ENCODE measurements at regions not wholly inside any gene's neighbourhood (a gene's known extent, or its start where the extent isn't known, plus 50 kb on each side); places are given as distances from the start of the nearest gene placed in this dataset.
"Not testable (repeated sequence)": the region's sequence is repeated elsewhere in the genome, so short reads cannot be mapped to it uniquely, and the experiment has no call there.

DNA sequence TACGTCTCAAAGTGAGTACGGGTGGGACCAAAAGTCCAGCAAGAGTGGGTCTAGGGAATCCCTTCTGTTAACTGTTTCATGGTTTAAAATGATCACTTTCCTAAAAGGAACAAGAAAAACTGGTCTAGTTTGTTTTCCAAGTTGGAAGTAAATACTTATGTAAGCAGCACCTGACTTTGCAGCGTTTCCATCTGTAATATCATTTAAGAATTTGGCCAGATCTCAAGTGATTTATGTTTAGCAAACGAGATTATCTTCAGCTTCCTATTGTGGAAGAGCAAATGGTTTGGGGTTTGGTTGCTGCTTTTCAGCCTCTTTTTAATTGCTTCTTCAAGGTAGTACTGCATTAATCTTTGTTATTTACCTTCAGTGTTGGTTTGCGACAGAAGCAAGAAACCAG, 50.4 kb downstream of the FHIP1A start:
- peak; percentile 5 for DNase-seq

DNA sequence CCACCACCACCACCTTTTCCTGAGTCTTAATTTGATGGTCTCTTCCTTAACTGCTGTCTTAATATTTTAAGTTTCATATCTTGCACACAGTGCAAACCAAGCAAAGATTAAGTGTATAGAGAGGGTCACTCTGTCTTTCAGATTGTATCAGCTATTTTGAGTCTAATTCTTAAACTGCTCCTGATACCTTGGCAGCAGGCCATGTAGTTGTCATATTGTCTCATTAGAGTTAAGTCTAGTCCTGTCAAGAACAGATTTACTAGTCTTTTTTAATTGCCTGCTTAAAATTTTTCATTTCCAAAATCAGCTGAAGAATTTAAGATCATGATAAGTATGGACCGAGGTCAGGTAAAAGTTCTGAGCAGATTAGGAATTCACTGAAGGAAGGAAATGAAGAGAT, 51.5 kb downstream of the FHIP1A start:
- DNase-seq = no peak

GRCh38 chr4:151462554-151462953, 53.6 kb downstream of the FHIP1A start:
- no peak for DNase-seq

DNA sequence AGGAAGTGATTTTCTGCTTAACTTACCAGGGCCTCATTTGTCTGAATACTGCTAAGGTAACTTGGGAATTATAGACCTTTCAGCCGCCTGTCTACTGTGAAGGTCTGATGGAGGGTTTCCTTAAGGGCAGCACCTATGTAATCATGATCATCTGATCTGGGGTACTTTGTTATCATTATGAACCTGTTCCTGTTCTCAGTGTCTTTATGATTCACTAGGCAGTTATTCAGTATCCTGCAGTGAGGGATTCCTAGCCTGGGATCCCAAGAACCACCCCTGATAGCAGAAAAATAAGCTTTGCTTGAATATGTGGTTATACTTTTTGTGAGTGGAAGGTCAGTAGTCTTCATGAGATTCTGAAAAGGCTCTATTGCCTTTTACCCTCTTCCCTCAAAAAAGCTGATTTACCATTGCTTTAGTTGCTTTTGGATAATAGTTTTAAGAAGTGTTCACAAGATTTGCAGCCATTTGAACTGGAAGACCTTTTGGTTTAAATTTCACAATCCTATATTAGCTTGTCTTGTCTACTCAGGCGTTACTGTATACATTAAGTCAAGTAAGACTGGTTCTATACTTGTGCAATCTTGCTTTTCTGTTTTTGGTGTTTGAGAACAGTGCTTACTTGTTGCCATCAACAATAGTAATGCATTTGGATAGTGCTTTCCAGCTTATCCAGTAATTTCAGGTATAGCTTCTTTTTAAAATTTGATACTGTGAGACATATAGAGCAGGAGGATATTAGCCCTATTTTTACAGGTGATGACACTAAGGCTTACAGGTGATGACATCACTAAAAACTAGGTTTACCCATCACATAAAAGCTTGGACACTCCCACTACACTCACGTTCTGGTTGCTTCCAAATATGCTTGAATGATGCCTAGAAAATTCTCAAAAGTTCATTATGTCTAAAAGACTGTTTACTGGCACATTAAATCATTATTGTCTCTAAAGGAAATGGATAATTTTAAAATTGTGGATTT, 60.0 kb downstream of the FHIP1A start:
- DNase-seq = no peak

DNA sequence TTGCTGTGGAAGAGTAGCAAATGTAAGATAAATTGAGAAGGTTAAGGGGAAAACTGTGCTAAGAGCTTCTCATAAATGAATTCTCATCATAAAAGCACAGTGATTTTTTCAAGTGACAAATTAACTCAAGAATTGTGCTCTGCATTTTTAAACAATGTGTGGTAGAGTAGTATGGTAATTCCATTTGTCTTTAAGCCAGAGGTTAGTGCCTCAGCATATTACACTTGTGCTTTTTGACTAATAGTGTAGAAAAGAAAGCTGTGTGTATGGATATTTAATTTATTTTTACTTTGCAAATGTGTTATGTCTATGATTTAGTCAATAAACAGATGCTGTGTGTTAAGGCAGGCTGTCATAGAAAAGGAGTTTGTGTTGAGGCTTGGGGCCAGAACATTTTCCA, 61.0 kb downstream of the FHIP1A start:
- DNase-seq = no peak

GRCh38 chr4:151471728-151472127, 62.8 kb downstream of the FHIP1A start:
- DNase-seq = no peak

DNA sequence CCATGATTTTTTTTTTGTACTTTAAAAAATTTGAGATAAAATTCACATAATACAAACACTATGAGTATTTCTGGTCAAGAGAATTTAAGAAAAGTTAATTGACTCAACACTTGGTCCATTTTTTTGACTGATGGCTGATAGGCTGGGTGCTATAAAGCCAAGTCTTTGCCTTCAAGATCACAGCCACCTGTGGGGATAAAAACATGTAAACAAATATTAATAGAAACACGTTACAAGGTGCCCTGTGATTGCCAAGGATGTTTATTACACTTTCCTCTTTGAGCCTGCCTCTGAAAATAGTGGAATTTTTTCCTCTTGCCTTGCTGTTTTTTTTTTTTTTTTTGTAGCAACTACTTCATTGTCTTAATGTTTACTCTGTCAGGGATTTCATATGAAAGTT, 63.3 kb downstream of the FHIP1A start:
- DNase-seq = no peak

DNA sequence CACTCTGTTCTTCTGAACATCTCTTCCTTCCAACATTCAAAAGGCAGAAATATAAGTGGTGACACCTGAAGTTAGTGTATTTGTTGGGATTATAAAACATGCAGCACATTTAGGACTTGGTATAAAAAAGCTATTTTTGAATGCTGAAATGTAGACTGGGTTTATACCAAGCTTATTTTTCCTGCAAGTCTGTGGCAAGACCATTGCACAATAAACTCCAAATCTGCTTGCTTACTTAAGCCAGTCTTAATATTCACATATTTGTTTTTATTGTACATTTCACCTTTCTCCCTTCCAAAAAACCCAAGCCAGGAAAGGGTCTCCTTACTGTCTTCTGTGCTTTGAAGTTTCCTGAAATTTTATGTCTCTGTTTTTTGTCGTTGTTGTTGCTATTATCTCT, 63.7 kb downstream of the FHIP1A start:
- DNase-seq = no peak

- DNase-seq = no peak
These were observed 64.6 kb downstream of the FHIP1A start for GRCh38 chr4:151473521-151474097.

- DNase-seq = no peak
These were observed 66.2 kb downstream of the FHIP1A start for GRCh38 chr4:151475035-151475714.

- DNase-seq = no peak
These were observed 72.8 kb downstream of the FHIP1A start for GRCh38 chr4:151481813-151482212.

GRCh38 chr4:151484396-151485102, 75.6 kb downstream of the FHIP1A start:
- DNase-seq = no peak

GRCh38 chr4:151485541-151486131, 76.7 kb downstream of the FHIP1A start:
- DNase-seq = no peak

DNA sequence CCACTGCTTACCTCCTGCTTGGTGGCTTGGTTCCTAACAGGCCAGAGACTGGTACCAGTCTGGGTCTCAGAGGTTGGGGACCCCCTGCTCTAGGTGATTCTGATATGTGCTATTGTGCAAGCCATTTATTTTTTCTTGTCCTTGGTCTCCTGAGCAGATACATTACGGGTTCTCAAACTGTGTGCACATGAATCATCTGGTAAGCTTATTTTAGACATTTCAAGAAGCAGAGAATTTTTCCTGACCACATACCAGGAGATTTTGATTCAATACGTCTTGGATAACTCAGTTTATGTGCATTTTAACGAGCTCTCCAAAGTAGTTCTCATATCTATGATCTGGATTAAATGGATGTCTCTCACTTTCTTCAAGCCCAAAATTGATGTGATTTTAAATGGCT, 77.2 kb downstream of the FHIP1A start:
- DNase-seq = no peak

DNA sequence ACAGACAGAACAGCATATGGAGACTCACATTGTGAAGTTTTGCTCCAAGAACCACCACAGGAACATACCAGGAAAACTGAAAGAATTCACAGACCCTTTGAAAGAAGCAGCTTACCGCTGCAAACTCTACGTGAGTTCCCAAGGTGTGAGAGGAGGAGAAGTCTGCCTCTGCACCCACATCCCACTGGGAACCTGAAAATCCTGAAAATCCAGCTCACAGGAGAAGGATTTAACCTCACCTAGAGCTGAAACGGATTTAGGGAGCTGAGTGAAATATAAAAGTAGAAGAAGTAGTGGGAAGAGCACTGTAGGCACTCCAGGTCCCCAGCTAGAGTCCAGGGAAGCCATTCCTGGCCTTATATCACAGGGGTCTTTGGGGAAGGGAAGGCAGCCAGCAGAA, 80.0 kb downstream of the FHIP1A start:
- DNase-seq = no peak

DNA sequence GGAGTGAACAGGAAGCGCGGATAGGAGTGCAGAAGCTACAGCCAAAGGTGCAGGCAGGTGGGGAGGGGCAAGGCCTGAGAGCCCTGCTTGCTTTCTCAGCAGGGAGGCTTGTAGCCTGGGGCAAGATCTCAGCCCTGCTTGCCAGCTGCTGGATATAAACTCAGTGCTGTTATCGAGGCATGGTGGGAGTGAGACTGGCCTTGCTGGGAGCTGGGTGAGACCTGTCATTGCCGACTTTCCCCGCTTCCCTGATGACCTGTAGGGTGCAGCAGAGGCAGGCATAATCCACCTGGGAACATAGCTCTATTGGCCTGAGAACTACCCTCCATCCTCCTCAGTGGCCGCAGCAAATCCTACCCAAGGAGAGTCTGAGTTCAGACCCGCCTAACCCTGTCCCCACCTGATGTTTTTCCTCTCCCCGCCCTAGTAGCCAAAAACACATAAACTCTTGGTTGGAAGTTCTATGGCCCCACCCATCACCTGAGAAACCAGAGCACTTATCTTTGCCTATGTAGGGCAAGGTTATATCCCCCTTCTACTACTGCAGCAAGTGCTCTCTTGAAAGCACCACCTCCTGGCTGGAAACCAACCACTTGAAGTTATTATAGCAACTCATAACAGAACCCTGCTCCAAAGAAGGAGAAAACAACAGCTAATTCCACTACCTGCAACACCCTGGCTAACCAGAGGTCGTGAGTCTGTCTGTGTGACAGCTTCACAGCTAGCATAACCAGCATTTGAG, 80.7 kb downstream of the FHIP1A start:
- no peak for DNase-seq

DNA sequence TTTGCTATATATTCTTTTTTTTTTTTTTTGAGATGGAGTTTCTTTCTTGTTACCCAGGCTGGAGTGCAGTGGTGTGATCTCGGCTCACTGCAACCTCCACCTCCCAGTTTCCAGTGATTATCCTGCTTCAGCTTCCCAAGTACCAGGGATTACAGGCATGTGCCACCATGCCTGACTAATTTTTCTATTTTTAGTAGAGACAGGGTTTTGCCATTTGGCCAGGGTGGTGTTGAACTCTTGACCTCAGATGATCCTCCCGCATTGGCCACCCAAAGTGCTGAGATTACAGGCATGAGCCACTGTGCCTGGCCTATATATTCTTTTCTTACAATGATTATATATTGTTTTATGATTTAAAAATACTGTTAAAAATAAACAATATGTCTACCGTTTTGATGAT, 86.6 kb downstream of the FHIP1A start:
- DNase-seq = not testable (repeated sequence)

GRCh38 chr4:151511548-151511947, 102.6 kb downstream of the FHIP1A start:
- DNase-seq = not testable (repeated sequence)

DNA sequence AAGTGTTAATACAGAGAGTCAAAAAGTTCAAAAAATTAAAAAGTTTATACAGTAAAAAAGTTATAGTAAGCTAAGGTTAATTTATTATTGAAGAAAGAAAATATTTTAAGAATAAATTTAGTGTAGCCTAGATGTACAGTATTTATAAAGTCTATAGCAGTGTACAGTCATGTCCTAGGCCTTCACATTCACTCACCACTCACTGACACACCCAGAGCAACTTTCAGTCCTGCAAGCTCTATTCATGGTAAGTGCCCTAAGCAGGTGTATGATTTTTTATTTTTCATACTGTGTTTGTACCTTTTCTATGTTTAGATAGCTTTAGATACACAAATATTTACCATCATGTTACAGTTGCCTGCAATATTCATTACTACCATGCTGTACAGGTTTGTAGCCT, 108.9 kb downstream of the FHIP1A start:
- no peak for DNase-seq

- DNase-seq = no peak
These were observed 109.4 kb downstream of the FHIP1A start for GRCh38 chr4:151518359-151518758.

DNA sequence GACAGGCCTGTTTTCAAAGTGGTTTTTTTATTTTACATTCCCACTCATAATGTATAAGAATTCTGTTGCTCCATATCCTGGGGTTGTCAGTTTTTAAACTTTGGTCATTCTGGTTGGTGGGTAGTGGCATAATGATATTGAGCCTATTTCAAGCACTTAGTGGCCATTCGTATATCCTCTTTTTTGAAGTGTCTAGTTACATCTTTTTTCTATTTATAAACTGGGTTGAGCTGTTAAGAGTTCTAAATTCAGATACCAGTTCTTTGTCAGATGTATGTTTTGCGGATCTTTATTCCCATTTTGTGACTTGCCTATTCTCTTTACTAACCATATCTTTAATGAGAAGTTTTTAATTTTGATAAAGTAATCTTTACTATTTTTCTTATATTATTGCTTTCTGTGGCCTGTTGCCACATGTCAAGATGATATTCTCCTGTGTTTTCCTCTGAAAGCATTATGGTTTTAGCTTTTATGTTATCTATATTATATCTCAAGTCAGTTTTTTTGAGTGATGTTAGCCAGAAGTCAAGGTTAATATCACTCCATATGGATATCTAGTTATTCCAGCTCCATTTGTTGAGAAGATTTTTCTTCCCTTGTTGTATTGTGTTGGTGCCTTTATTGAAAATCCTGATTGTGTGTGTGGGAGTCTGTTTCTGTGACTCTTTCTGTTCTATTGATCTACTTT, 110.9 kb downstream of the FHIP1A start:
- DNase-seq = no peak

Measured in NCI-H774 (cell line).